HL-60 (cell line): ENCODE measurements at regions not wholly inside any gene's neighbourhood (a gene's known extent, or its start where the extent isn't known, plus 50 kb on each side); places are given as distances from the start of the nearest gene placed in this dataset.
"Not testable (repeated sequence)": the region's sequence is repeated elsewhere in the genome, so short reads cannot be mapped to it uniquely, and the experiment has no call there.

Experiments
- CTCF ChIP-seq: IDR thresholded peaks from one replicate; pipeline ENCODE4 v1.5.1; 2011; ENCODE audit warnings: low read length, control low read depth, inconsistent platforms; ENCODE audit not compliant: insufficient read depth
- GABPA ChIP-seq: IDR thresholded peaks from 2 replicates; pipeline ENCODE4 v1.6.1; 2012; ENCODE audit warnings: low read depth
- POLR2AphosphoS5 ChIP-seq: IDR thresholded peaks from 2 replicates; pipeline ENCODE4 v1.6.1; 2012; ENCODE audit warnings: low read depth
- REST ChIP-seq: IDR thresholded peaks from 2 replicates; pipeline ENCODE4 v1.6.1; 2012; ENCODE audit warnings: low read depth; ENCODE audit not compliant: insufficient replicate concordance
- SPI1 ChIP-seq: IDR thresholded peaks from 2 replicates; pipeline ENCODE4 v1.6.1; 2012; ENCODE audit warnings: low read depth, mild to moderate bottlenecking, borderline replicate concordance

- not testable (repeated sequence) for TF ChIP-seq CTCF, REST, POLR2AphosphoS5, GABPA, SPI1
These were observed 549.3 kb upstream of the B3GAT1 start for GRCh38 chr11:134961386-134961785.
